COLO668 (cell line): ENCODE measurements at regions not wholly inside any gene's neighbourhood (a gene's known extent, or its start where the extent isn't known, plus 50 kb on each side); places are given as distances from the start of the nearest gene placed in this dataset.

Source experiments
- DNase-seq: peaks from one replicate; lab custom pipeline; 2025; ENCODE audit not compliant: unreplicated experiment; lab: John Stamatoyannopoulos, UW

GRCh38 chr7:81648716-81649115 is 121.1 kb downstream of the HGF start:
- DNase-seq = no peak

DNA sequence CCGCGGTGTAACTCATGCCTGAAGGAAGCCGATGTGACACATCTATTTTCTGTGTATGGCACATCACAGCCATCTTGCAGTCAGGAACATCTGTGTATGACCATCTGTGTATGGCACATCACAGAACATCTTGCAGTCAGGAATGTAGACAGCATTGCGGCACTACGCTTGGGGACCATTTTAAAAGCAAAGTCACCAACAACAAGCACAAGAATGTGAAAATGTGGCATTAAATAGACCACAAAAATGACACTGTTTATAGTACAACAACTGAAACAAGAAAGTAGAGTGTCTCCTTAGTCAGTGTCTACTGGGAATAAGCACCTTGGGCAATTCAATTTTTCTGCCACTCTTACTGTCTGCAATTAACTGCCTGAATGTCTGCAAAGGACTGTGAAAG is 124.4 kb downstream of the HGF start:
- DNase-seq = no peak

GRCh38 chr7:81641873-81642272 is 128.0 kb downstream of the HGF start:
- no peak for DNase-seq

DNA sequence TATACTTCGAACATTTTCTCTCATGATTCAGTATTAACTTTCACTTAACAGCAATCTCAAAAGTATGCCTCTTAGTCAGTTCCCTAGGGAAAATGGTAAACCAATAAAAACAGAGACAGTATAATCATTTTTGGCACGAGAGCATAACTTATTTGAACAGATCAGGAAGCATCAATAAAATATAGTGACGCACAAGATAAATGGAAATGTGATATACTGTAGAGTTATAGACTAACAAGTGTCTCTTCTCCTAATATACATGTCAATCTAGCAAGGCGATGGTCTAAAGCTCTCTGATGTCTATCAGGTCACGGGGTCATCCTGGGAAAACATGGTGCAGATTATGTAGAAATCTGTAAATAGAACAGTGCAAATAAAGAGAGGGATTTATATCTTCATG is 131.6 kb downstream of the HGF start:
- no peak for DNase-seq

DNA sequence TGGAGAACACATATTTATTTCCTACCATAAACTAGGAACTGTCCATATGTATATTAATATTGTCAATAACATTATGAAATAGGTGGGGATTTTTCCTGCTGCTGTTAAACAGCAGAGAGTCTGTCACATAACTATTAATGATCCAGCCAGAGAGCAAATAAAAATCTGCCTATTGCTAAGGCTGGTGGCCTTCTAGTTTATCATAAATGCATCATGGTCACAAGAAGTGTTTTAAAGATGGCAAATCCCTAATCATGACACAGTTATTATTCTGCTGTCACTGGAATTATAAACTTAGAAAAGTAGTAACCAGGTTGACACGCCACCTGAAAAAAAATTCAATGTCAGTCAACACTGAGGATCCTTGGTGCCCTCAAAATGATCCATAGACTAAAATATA is 132.3 kb downstream of the HGF start:
- no peak for DNase-seq

DNA sequence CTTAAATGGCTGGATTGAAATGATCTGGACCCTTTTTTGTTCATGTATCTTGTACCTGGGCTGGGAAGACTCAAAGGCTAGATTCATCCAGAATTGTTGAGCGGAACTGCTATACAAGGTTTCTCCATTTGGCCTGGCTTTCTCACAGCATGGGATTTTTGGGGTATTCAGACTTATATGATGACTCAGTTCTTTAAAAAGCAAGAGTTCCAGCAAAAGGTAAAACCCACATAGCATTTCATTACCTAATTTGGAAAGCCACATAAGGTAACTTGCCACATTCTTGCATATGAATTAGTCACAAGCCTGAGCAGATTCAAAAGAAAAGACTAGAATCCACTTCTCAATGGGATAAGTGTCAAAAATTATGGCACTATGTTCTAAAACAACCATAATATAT is 137.4 kb downstream of the HGF start:
- no peak for DNase-seq

- no peak for DNase-seq
These were observed 139.2 kb downstream of the HGF start for GRCh38 chr7:81630600-81630999.

GRCh38 chr7:81629702-81630101 is 140.1 kb downstream of the HGF start:
- no peak for DNase-seq

DNA sequence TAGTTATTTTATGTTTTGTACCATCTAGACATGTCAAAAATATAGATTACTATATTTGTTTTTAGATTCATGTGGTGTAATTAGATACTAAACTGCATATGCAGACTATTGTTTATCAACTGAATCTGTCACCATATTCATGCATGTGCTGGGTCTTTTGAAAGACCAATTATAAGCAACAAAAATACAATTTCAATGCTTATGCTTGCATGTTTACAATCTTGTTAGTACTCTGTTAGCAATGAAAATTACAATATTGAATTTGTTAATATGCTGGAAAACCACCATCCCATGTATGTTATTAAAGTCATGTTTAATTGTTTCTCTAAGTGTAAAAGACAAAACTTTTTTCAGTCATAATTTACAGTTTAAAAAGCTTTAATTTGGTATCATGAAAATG is 140.9 kb downstream of the HGF start:
- no peak for DNase-seq

- DNase-seq = no peak
These were observed 142.1 kb downstream of the HGF start for GRCh38 chr7:81627536-81628287.

DNA sequence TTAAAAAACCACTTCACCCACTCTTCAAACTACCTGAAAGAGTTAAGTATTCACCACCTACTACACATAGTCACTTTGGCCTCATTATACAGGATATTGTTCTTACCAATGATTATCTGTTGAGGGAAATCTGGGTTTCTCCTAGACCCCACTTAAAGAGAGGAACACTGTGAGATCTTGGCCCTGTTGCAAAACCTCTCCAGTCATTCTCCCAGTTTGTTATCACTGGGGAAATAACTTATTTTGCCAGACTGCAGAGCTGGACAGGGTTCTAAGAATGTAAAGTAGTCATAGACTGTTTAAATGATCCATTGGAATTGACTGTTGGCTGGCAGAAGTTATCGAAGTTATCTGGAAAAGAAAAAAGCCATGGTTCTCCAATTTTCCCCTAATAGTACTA is 143.8 kb downstream of the HGF start:
- DNase-seq = no peak

GRCh38 chr7:81624650-81625631 is 144.9 kb downstream of the HGF start:
- no peak for DNase-seq

DNA sequence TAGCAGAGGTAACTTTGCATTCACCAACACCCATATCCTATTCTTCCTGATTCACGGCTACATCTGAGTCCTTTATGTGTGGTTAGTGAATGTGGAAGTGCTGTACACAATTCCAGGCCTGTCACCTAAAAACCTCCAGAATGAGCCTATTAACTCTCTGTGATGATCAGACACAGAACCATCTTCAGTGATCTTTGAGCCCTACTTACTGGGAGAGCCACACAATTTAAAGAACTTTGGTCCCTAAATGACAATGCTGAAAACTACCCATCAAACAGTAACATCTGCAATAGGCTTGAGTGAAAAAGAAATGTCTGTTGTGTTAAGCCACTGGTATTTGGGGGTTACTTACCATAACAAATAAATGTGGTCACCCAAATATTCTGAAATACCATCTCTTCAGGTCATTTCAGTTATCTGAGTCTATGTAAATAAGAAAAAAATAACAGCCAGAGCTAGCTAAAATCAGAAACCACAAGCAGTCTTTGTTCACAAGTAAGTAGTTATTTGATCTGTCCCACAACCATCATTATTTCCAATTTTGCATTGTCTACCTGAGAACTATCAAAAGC is 145.7 kb downstream of the HGF start:
- DNase-seq = no peak

GRCh38 chr7:81623251-81623855 is 146.5 kb downstream of the HGF start:
- DNase-seq = no peak

- no peak for DNase-seq
These were observed 148.0 kb downstream of the HGF start for GRCh38 chr7:81621893-81622292.

DNA sequence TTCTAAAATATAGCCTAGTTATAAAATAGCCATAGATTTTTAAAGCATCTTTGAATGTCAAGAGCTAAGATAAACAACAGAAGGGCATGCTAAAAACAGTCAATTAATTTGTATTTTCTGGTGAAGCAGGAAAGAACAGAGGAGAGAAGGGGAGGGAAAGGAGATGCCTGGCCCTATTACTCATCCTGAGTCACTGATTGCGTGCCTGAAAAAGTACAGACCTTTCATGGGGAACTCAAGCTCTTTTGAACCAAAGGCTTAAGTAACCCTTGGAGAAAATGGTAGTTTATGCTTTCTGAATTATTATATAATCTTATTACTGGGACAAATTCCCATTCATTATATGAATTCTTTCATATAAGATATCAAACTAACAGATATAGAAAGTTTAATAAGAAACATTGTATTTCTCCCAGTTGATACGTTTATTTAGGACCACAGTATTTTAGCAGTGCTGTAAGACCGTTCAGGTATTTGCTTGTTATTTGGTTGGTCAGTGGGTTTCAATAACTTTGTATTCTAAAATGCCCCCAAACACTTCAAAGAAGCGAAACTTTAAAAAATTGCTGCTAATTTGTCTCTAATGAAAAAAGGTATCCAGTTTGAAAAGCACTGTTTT is 151.3 kb downstream of the HGF start:
- no peak for DNase-seq

DNA sequence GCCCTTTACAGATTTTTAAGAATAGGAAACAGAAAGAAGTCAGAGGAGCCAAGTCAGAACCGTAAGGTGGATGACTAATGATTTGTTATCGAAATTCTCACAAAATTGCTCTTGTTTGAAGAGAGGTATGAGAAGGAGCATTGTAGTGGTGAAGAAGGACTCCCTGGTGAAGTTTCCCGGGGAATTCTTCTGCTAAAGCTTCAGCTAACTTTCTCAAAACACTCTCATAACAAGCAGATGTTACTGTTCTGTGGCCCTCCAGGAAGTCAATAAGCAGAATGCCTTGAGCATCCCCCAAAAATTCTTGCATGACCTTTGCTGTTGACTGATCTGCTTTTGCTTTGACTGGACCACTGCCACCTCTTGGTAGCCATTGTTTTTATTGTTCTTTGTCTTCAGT is 152.9 kb downstream of the HGF start:
- DNase-seq = no peak

GRCh38 chr7:81611805-81612204 is 158.0 kb downstream of the HGF start:
- DNase-seq = no peak

- DNase-seq = no peak
These were observed 158.8 kb downstream of the HGF start for GRCh38 chr7:81611040-81611439.

DNA sequence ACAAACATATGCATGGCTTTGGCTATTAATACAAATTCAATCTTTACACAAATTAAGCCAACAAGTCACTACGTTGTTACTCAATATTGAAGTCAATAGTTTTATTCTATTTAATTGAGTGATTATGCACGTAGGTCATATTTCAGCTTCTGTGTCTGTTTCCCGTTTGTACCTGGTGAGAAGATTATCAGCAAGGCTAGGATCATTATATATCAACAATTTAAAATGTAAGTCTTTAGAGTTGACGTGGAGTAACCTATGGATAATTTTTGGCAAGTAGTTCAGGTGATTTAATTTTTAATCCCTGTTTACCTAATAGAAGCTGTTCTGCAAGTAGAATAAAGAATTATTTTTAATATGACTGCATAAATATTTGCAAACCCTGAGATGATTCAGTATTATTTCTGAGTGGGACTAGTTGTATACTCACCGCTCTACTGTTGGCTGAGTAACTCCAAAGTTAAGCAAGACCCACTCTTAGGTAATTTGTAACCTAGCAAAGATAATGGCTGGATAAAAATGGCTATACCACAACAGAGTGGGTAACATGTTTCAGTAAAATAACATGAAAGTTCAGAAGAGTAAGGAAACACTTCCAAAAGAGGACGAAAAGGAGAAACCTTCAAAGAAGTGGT is 161.0 kb downstream of the HGF start:
- DNase-seq = no peak

GRCh38 chr7:81607987-81608386 is 161.9 kb downstream of the HGF start:
- no peak for DNase-seq
